ENCODE measurements at regions not wholly inside any gene's neighbourhood (a gene's known extent, or its start where the extent isn't known, plus 50 kb on each side); places are given as distances from the start of the nearest gene placed in this dataset.

DNA sequence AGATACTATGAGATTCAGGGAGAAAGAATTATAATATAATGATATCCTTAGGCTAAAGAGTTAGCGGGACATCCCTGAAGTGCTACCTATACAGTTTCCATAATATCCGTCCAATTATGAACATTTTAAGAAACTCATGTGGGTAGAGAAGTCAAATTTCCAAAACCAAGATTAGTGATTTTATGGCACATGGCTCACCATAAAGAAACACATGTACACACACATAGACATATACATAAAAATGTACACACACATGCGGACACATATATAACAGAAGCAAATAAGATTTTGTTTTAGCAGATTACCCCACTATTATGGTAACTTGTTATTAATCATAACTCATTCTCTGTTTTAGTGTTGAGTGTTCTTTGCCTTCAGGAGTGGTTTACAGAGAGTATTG, 566.7 kb upstream of the NEGR1 start:
- TF ChIP-seq EP300 (IDR thresholded peaks at IDR 0.05), result no peak
- TF ChIP-seq, protein P1, sequence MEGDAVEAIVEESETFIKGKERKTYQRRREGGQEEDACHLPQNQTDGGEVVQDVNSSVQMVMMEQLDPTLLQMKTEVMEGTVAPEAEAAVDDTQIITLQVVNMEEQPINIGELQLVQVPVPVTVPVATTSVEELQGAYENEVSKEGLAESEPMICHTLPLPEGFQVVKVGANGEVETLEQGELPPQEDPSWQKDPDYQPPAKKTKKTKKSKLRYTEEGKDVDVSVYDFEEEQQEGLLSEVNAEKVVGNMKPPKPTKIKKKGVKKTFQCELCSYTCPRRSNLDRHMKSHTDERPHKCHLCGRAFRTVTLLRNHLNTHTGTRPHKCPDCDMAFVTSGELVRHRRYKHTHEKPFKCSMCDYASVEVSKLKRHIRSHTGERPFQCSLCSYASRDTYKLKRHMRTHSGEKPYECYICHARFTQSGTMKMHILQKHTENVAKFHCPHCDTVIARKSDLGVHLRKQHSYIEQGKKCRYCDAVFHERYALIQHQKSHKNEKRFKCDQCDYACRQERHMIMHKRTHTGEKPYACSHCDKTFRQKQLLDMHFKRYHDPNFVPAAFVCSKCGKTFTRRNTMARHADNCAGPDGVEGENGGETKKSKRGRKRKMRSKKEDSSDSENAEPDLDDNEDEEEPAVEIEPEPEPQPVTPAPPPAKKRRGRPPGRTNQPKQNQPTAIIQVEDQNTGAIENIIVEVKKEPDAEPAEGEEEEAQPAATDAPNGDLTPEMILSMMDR (IDR thresholded peaks at IDR 0.05), result no peak

Data from ovary (tissue), 3 donors.